ENCODE measurements at regions not wholly inside any gene's neighbourhood (a gene's known extent, or its start where the extent isn't known, plus 50 kb on each side); places are given as distances from the start of the nearest gene placed in this dataset.
A peak's percentile ranks its signal among the peaks of the same experiment; 100 is the strongest.
"Not testable (repeated sequence)": the region's sequence is repeated elsewhere in the genome, so short reads cannot be mapped to it uniquely, and the experiment has no call there.

DNA sequence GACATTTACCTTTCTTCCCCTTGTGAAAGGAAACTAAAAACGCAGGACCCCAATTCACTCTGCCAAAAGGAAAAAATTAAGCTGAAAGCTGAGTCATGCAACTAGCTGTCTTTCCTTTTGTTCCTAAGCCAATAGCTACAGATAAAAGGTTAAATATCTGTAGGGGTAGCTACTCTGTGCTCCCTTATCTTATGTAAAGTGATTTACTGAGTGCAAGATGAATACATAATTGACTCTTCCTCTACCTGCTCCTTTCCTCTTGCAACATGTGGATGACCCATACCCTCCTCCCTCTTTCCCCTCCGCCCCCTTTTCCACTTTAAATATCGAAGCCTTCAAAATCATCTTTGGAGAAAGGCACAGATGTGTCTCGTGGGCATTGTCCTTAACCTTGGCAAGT lies 68.0 kb upstream of the ZNF157 start:
- peaks cover 3% of the 10 kb centered on the region for H3K9me3 ChIP-seq (ENCODE audit: control insufficient read depth, insufficient read depth, low read length)
- H3K9ac ChIP-seq (ENCODE audit: low read depth, low read length), result no peak overlapping the region
- peak overlapping the region; percentile 15 for H3K4me3 ChIP-seq (ENCODE audit: low read depth, low read length)
- H3K4me1 ChIP-seq (ENCODE audit: control insufficient read depth, insufficient read depth, low read length), result peaks cover 2% of the 10 kb centered on the region
- no peaks in the 10 kb centered on the region for H3K27me3 ChIP-seq (ENCODE audit: control insufficient read depth, insufficient read depth, low read length)
- H3K36me3 ChIP-seq (ENCODE audit: control insufficient read depth, insufficient read depth, low read length), result no peaks in the 10 kb centered on the region

DNA sequence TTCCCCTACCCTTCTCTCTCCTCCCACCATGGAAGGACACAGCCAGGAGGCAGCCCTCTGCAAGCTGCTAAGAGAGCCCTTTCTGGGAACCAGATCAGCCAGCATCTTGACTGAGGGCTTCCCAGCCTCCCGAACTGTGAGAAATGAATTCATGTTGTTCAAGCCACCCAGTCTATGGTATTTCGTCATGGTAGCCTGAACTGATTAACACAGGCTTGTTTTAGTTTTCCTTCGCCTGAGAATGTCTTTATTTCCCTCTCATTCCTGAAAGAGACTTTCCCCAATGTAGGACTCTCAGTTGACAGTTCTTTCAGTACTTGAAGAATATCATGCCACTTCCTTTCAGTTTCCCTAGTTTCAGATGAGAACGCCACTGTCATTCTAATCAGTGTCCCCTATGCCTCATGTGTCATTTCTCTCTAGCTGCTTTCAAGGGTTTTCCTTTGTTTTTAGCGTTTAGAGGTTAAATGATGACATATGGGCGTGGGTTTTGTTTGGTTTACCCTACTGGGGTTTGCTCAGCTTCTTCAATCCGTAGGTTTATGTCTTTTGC lies 63.8 kb upstream of the ZNF157 start:
- H3K4me3 ChIP-seq (ENCODE audit: low read depth, low read length); H3K9ac ChIP-seq (ENCODE audit: low read depth, low read length); H3K36me3 ChIP-seq (ENCODE audit: control insufficient read depth, insufficient read depth, low read length); H3K4me1 ChIP-seq (ENCODE audit: control insufficient read depth, insufficient read depth, low read length); H3K9me3 ChIP-seq (ENCODE audit: control insufficient read depth, insufficient read depth, low read length); H3K27me3 ChIP-seq (ENCODE audit: control insufficient read depth, insufficient read depth, low read length): not testable (repeated sequence)

DNA sequence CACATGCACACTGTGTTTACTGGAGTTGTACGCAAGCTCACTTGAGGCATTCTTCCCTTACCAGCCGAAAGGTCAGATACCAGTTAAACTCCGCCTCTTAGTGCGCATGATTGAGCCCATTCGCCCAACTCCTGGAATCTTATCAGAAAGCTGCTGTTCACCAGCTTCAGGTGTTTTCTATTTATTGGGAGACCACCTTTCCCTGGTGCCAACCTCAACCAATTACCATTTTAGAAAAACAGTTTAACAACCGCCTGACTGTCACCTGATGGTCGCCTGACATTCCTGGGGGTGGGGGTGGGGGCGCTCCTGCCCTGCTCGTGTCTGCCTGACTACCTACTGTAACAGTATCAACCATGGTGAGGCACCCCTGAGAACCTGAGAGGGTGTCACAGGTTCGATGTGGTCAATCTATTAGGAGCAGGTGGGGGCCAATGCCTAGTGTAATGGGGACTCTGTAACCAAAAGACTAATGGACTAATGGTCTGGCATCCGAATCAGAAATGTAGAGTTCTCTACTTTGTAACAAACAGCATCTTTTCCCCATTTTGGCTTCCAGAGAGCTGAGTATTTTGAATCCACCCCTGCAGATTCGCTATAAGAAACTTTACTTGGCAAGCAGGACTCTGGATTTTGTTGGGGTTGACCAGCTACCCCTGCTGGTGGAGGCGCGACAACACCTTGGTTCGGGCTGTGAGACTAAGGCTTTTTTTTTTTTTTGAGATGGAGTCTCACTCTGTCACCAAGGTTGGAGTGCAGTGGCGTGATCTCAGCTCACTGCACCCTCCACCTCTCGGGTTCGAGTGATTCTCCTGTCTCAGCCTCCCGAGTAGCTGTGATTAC lies 58.2 kb upstream of the ZNF157 start:
- Histone ChIP-seq H3K27me3 (ENCODE audit: control insufficient read depth, insufficient read depth, low read length) (no peaks in the 10 kb centered on the region), H3K9ac (ENCODE audit: low read depth, low read length) (no peak overlapping the region), H3K4me1 (ENCODE audit: control insufficient read depth, insufficient read depth, low read length) (peaks cover 10% of the 10 kb centered on the region), H3K9me3 (ENCODE audit: control insufficient read depth, insufficient read depth, low read length) (no peaks in the 10 kb centered on the region), H3K36me3 (ENCODE audit: control insufficient read depth, insufficient read depth, low read length) (no peaks in the 10 kb centered on the region), H3K4me3 (ENCODE audit: low read depth, low read length) (no peak overlapping the region)

DNA sequence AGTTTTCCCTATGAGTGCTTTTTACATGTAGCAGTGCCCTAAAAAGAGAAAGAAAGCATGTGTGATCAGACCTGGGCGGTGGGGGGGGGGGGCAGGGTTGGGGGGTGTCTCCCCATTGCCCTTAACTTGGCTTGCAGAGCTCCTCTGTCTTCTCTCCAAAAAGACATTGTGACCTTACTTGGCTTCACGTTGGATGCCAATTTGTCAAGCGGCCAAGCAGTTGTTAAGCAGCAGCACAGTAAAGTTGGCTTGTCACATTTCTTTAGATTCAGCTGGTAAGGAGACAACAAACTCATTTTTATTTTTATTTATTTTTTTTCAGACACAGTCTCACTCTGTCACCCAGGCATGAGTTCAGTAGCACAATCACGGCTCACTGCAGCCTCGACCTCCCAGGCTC lies 57.3 kb upstream of the ZNF157 start:
- Histone ChIP-seq H3K36me3 (ENCODE audit: control insufficient read depth, insufficient read depth, low read length) (no peaks in the 10 kb centered on the region), H3K4me1 (ENCODE audit: control insufficient read depth, insufficient read depth, low read length) (peaks cover 10% of the 10 kb centered on the region), H3K4me3 (ENCODE audit: low read depth, low read length) (no peak overlapping the region), H3K9me3 (ENCODE audit: control insufficient read depth, insufficient read depth, low read length) (no peaks in the 10 kb centered on the region), H3K9ac (ENCODE audit: low read depth, low read length) (no peak overlapping the region), H3K27me3 (ENCODE audit: control insufficient read depth, insufficient read depth, low read length) (no peaks in the 10 kb centered on the region)

DNA sequence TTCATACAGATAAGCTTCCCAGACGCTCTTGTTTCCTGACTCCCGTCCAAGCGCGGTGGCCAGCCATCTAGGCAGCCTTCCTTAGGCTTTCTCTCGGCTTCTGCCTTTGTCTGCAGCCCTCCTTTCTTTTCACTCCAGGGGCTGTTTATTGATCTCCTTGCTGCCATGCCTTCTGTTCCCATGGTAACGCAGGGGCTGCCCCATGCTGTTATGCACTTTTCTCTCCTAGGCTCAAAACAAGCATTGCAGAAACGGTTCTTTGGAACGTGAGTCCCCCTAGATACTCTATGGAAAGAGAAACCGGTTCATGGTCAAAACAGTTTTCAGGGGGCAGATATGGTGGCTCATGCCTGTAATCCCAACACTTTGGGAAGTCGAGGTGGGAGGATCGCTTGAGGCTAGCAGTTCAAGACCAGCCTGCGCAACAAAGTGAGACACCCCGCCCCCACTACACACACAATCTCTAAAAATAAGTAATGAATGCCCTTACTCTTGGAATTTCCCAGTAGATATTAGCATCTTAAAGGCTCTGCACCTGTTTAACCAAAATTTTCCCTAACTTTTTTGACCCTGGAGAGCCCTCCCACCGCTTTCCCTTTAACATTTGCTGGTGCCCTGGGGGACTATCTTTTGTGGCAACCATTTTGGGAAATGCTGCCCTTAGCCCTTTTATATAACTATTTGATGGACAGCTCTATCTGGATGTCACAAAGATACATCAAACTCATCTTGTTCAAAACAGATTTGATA lies 53.9 kb upstream of the ZNF157 start:
- H3K9me3 ChIP-seq (ENCODE audit: control insufficient read depth, insufficient read depth, low read length), result no peaks in the 10 kb centered on the region
- no peaks in the 10 kb centered on the region for H3K36me3 ChIP-seq (ENCODE audit: control insufficient read depth, insufficient read depth, low read length)
- H3K9ac ChIP-seq (ENCODE audit: low read depth, low read length), result peak overlapping the region; percentile 61
- peaks cover 10% of the 10 kb centered on the region for H3K4me1 ChIP-seq (ENCODE audit: control insufficient read depth, insufficient read depth, low read length)
- no peaks in the 10 kb centered on the region for H3K27me3 ChIP-seq (ENCODE audit: control insufficient read depth, insufficient read depth, low read length)
- peak overlapping the region; percentile 26 for H3K4me3 ChIP-seq (ENCODE audit: low read depth, low read length)

Measured in iPS-15b (cell line).